ENCODE measurements at regions not wholly inside any gene's neighbourhood (a gene's known extent, or its start where the extent isn't known, plus 50 kb on each side); places are given as distances from the start of the nearest gene placed in this dataset.

- no peak overlapping the region for H3K4me2 ChIP-seq (ENCODE audit: extremely low read depth, insufficient read depth, low read length)
- no peak overlapping the region for H3K4me3 ChIP-seq (replicated peaks in 1 of 4; ENCODE audit: control extremely low read depth in 1 of 4, insufficient read depth in 1 of 4, low read depth in 3 of 4, low read length in 4 of 4)
- H3K36me3 ChIP-seq (ENCODE audit: control insufficient read depth, insufficient read depth, low read length), result no peaks in the 10 kb centered on the region
- H3K4me1 ChIP-seq (ENCODE audit: control insufficient read depth, extremely low read depth, insufficient read depth, low read length), result no peaks in the 10 kb centered on the region
- no peaks in the 10 kb centered on the region for H3K79me2 ChIP-seq (ENCODE audit: control insufficient read depth, insufficient read depth, low read length)
- DNase-seq (ENCODE audit: low read depth in 2 of 2), result no peak
- no peak overlapping the region for H3K27ac ChIP-seq (ENCODE audit: insufficient read depth, low read length)
- TF ChIP-seq EZH2 (IDR thresholded peaks at IDR 0.05; ENCODE audit: low read length, missing control alignments), result no peak
- TF ChIP-seq, protein P1, sequence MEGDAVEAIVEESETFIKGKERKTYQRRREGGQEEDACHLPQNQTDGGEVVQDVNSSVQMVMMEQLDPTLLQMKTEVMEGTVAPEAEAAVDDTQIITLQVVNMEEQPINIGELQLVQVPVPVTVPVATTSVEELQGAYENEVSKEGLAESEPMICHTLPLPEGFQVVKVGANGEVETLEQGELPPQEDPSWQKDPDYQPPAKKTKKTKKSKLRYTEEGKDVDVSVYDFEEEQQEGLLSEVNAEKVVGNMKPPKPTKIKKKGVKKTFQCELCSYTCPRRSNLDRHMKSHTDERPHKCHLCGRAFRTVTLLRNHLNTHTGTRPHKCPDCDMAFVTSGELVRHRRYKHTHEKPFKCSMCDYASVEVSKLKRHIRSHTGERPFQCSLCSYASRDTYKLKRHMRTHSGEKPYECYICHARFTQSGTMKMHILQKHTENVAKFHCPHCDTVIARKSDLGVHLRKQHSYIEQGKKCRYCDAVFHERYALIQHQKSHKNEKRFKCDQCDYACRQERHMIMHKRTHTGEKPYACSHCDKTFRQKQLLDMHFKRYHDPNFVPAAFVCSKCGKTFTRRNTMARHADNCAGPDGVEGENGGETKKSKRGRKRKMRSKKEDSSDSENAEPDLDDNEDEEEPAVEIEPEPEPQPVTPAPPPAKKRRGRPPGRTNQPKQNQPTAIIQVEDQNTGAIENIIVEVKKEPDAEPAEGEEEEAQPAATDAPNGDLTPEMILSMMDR (conservative IDR thresholded peaks at IDR 0.05 in 1 of 2, IDR thresholded peaks at IDR 0.05 in 1 of 2; ENCODE audit: low read depth in 1 of 2, low read length in 2 of 2), result no peak
- H3K27me3 ChIP-seq (ENCODE audit: control insufficient read depth, insufficient read depth, low read length), result no peaks in the 10 kb centered on the region
- no peak overlapping the region for H3K9ac ChIP-seq (ENCODE audit: insufficient read depth, low read length)
- no peaks in the 10 kb centered on the region for H3K9me3 ChIP-seq (ENCODE audit: control insufficient read depth, insufficient read depth, low read depth, low read length)
- no peaks in the 10 kb centered on the region for H4K20me1 ChIP-seq (ENCODE audit: control insufficient read depth, extremely low read depth, insufficient read depth, low read length)
- H2AFZ ChIP-seq (ENCODE audit: low read length), result no peak overlapping the region
Measured at GRCh38 chr15:62561571-62561970, 396.5 kb upstream of the C2CD4B start.

DNA sequence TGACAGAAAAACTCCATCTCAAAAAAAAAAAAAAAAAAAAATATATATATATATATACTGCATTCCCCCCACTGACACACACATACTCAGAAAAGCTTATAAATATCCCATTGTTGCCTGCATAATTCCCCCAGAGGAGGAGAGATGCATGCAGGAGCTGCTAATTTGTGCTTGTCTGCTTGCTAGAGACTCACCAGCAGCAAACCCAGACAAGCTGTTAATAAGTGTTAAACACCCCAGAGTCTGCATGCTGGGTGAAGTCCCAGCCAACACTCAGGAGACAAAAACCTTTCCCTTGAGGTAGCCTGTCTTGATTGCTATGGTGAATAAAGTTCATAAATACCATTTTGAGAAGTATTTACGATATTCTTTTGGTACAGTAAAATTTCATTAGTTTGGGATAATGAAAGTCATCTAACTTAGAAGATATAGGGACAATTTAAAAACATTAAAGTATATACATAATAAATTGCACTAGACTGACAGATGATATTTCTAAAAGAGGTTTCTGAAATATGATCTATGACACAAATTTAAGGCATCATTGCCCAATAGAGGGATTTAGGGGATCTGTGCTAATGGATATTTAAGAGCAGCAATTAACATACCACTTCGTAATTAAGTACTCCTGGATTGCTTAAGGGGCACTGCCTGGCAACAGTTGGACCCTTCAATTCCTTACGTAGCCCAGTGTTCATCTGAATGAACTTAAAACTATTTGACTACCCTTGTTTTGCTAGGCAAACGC, 400.0 kb upstream of the C2CD4B start:
- no peaks in the 10 kb centered on the region for H4K20me1 ChIP-seq (ENCODE audit: control insufficient read depth, extremely low read depth, insufficient read depth, low read length)
- H3K4me1 ChIP-seq (ENCODE audit: control insufficient read depth, extremely low read depth, insufficient read depth, low read length), result peaks cover 7% of the 10 kb centered on the region
- no peaks in the 10 kb centered on the region for H3K79me2 ChIP-seq (ENCODE audit: control insufficient read depth, insufficient read depth, low read length)
- no peak for TF ChIP-seq EZH2 (IDR thresholded peaks at IDR 0.05; ENCODE audit: low read length, missing control alignments)
- TF ChIP-seq, protein P1 (conservative IDR thresholded peaks at IDR 0.05 in 1 of 2, IDR thresholded peaks at IDR 0.05 in 1 of 2; ENCODE audit: low read depth in 1 of 2, low read length in 2 of 2), result no peak
- DNase-seq (ENCODE audit: low read depth in 2 of 2), result no peak
- H3K36me3 ChIP-seq (ENCODE audit: control insufficient read depth, insufficient read depth, low read length), result no peaks in the 10 kb centered on the region
- H3K9me3 ChIP-seq (ENCODE audit: control insufficient read depth, insufficient read depth, low read depth, low read length), result no peaks in the 10 kb centered on the region
- no peak overlapping the region for H3K4me3 ChIP-seq (replicated peaks in 1 of 4; ENCODE audit: control extremely low read depth in 1 of 4, insufficient read depth in 1 of 4, low read depth in 3 of 4, low read length in 4 of 4)
- no peak overlapping the region for H3K27ac ChIP-seq (ENCODE audit: insufficient read depth, low read length)
- H3K27me3 ChIP-seq (ENCODE audit: control insufficient read depth, insufficient read depth, low read length), result no peaks in the 10 kb centered on the region
- H3K4me2 ChIP-seq (ENCODE audit: extremely low read depth, insufficient read depth, low read length), result no peak overlapping the region
- H2AFZ ChIP-seq (ENCODE audit: low read length), result no peak overlapping the region
- H3K9ac ChIP-seq (ENCODE audit: insufficient read depth, low read length), result no peak overlapping the region

DNA sequence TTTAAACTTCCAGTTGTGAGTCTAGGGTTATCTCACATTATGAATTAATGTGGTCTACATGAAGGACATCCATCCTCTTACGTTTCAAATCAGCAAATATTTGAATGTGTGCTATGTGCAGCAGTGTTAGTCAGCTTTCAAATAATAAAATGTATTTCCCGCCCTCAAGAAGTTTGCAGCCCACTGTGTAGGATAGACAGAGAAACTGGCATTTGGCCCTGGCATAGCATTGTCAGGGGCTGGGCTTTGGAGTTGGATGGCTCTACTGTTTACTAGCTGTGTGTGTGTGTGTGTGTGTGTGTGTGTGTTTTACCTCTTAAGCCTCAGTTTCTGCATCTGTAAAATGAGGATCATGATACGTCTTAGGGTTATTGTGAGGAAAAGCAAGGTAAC, 400.5 kb upstream of the C2CD4B start:
- no peaks in the 10 kb centered on the region for H3K36me3 ChIP-seq (ENCODE audit: control insufficient read depth, insufficient read depth, low read length)
- no peak overlapping the region for H3K4me2 ChIP-seq (ENCODE audit: extremely low read depth, insufficient read depth, low read length)
- H2AFZ ChIP-seq (ENCODE audit: low read length), result no peak overlapping the region
- no peaks in the 10 kb centered on the region for H3K79me2 ChIP-seq (ENCODE audit: control insufficient read depth, insufficient read depth, low read length)
- no peaks in the 10 kb centered on the region for H4K20me1 ChIP-seq (ENCODE audit: control insufficient read depth, extremely low read depth, insufficient read depth, low read length)
- peaks cover 12% of the 10 kb centered on the region for H3K4me1 ChIP-seq (ENCODE audit: control insufficient read depth, extremely low read depth, insufficient read depth, low read length)
- no peak for DNase-seq (ENCODE audit: low read depth in 2 of 2)
- no peaks in the 10 kb centered on the region for H3K9me3 ChIP-seq (ENCODE audit: control insufficient read depth, insufficient read depth, low read depth, low read length)
- no peak overlapping the region for H3K27ac ChIP-seq (ENCODE audit: insufficient read depth, low read length)
- H3K9ac ChIP-seq (ENCODE audit: insufficient read depth, low read length), result no peak overlapping the region
- no peaks in the 10 kb centered on the region for H3K27me3 ChIP-seq (ENCODE audit: control insufficient read depth, insufficient read depth, low read length)
- H3K4me3 ChIP-seq (replicated peaks in 1 of 4; ENCODE audit: control extremely low read depth in 1 of 4, insufficient read depth in 1 of 4, low read depth in 3 of 4, low read length in 4 of 4), result no peak overlapping the region
- no peak for TF ChIP-seq EZH2 (IDR thresholded peaks at IDR 0.05; ENCODE audit: low read length, missing control alignments)
- TF ChIP-seq, protein P1 (conservative IDR thresholded peaks at IDR 0.05 in 1 of 2, IDR thresholded peaks at IDR 0.05 in 1 of 2; ENCODE audit: low read depth in 1 of 2, low read length in 2 of 2), result no peak

Data from fibroblast of lung (primary cell).